ENCODE measurements at regions not wholly inside any gene's neighbourhood (a gene's known extent, or its start where the extent isn't known, plus 50 kb on each side); places are given as distances from the start of the nearest gene placed in this dataset.
"Not testable (repeated sequence)": the region's sequence is repeated elsewhere in the genome, so short reads cannot be mapped to it uniquely, and the experiment has no call there.

DNA sequence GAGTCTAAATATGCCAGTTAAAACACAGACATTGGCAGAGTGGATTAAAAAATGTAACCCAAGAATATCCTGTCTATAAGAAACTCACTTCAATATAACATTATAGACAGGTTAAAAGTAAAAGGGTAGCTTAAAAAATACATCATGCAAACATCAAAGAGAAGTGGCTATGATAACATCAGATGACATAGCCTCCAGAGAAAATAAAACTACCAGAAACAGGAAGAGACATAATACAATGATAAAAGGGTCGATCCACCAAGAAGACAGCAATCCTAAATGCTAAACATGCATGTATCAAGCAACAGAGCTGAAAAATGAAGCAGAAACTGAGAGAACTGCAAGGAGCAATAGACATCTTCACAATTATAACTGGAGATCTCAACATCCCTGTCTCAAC is 190.2 kb upstream of the NR5A2 start:
- no peak overlapping the region for H3K27ac ChIP-seq
- no peaks in the 10 kb centered on the region for H3K36me3 ChIP-seq (replicated peaks in 1 of 2; ENCODE audit: insufficient read depth in 1 of 2, low read depth in 2 of 2)
- H3K4me1 ChIP-seq: no peaks in the 10 kb centered on the region
- no peak overlapping the region for H3K4me3 ChIP-seq
- no peaks in the 10 kb centered on the region for H3K27me3 ChIP-seq
- intact Hi-C loops (cut with DNase I): no loop called here
- DNase-seq: no peak
- H3K9me3 ChIP-seq: no peaks in the 10 kb centered on the region
- TF ChIP-seq POLR2A (IDR thresholded peaks at IDR 0.05): no peak
- TF ChIP-seq, protein P1, sequence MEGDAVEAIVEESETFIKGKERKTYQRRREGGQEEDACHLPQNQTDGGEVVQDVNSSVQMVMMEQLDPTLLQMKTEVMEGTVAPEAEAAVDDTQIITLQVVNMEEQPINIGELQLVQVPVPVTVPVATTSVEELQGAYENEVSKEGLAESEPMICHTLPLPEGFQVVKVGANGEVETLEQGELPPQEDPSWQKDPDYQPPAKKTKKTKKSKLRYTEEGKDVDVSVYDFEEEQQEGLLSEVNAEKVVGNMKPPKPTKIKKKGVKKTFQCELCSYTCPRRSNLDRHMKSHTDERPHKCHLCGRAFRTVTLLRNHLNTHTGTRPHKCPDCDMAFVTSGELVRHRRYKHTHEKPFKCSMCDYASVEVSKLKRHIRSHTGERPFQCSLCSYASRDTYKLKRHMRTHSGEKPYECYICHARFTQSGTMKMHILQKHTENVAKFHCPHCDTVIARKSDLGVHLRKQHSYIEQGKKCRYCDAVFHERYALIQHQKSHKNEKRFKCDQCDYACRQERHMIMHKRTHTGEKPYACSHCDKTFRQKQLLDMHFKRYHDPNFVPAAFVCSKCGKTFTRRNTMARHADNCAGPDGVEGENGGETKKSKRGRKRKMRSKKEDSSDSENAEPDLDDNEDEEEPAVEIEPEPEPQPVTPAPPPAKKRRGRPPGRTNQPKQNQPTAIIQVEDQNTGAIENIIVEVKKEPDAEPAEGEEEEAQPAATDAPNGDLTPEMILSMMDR (IDR thresholded peaks at IDR 0.05): no peak
- 85 to 86% methylated on average over 1 of the region's 1 CpG for WGBS, 2 donors
- no peak for ATAC-seq

DNA sequence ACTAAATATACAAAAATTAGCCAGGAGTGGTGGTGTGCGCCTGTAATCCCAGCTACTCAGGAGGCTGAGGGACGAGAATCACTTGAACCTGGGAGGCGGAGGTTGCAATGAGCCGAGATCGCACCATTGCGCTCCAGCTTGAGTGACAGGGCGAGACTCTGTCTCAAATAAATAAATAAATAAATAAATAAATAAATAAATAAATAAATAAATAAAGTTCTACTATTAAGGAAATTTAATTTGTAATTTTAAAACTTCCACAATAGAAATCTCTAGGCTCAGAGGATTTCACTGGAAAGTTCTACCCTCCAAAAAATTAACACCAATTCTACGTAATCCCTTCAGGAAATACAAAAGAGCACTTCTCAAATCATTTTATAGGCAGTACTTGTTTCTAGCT is 187.9 kb upstream of the NR5A2 start:
- DNase-seq; ATAC-seq; H3K36me3 ChIP-seq (replicated peaks in 1 of 2; ENCODE audit: insufficient read depth in 1 of 2, low read depth in 2 of 2); H3K4me1 ChIP-seq; H3K27me3 ChIP-seq; H3K27ac ChIP-seq; H3K4me3 ChIP-seq; intact Hi-C loops (cut with DNase I); H3K9me3 ChIP-seq: not testable (repeated sequence)
- 96 to 97% methylated on average over 8 of the region's 8 CpGs for WGBS, 2 donors

DNA sequence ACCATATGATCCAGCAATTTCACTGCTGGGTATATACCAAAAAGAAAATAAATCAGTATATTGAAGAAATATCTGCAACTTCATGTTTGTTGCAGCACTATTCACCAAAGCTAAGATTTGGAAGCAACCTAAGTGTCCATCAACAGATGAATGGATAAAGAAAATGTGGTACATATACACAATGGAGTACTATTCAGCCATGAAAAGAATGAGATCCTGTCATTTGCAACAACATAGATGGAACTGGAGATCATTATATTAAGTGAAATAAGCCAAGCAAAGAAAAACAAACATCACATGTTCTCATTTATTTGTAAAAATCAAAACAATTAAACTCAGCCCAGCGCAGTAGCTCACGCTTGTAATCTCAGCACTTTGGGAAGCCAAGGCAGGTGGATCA is 184.4 kb upstream of the NR5A2 start:
- H3K27ac ChIP-seq; H3K36me3 ChIP-seq (replicated peaks in 1 of 2; ENCODE audit: insufficient read depth in 1 of 2, low read depth in 2 of 2); H3K4me3 ChIP-seq; DNase-seq; H3K27me3 ChIP-seq; ATAC-seq; H3K4me1 ChIP-seq; H3K9me3 ChIP-seq; intact Hi-C loops (cut with DNase I): not testable (repeated sequence)
- WGBS, 2 donors: 91 to 96% methylated on average over 2 of the region's 2 CpGs

DNA sequence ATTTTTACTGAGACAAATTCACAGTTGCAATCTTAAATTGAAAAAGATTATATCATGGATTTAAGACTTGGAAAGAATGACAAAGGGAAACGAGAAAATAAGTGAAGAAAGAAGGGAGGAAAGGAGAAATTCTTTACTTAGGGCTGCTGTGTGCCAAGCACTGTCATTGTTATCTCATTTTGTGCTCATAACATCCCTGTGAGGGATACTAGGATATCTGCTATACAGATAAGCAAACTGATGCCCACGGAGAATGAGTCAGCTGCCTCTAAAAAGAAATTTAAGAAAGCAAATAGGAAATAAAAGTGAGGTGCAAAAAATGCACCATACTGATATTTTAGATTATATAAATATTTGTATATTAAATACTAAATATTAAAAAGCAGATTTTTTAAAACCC is 183.6 kb upstream of the NR5A2 start:
- intact Hi-C loops (cut with DNase I): no loop called here
- H3K36me3 ChIP-seq (replicated peaks in 1 of 2; ENCODE audit: insufficient read depth in 1 of 2, low read depth in 2 of 2): no peaks in the 10 kb centered on the region
- H3K4me1 ChIP-seq: no peaks in the 10 kb centered on the region
- DNase-seq: no peak
- H3K27me3 ChIP-seq: no peaks in the 10 kb centered on the region
- WGBS, 2 donors: 32 to 34% methylated on average over 2 of the region's 2 CpGs
- TF ChIP-seq POLR2A (IDR thresholded peaks at IDR 0.05): no peak
- TF ChIP-seq, protein P1 (IDR thresholded peaks at IDR 0.05): no peak
- ATAC-seq: no peak
- no peaks in the 10 kb centered on the region for H3K9me3 ChIP-seq
- H3K4me3 ChIP-seq: no peak overlapping the region
- no peak overlapping the region for H3K27ac ChIP-seq

DNA sequence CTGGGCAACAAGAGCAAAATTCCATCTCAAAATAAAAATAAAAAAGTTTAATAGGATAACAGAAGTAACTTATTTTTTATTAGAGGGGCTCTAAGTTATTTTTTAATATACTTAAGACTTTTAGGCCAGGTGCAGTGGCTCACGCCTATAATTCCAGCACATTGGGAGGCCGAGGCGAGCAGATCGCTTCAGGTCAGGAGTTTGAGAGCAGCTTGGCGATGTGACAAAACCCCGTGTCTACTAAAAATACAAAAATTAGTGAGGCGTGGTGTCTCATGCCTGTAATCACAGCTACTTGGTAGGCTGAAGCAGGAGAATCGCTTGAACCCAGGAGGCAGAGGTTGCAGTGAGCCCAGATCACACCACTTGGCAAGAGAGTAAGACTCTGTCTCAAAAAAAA is 180.5 kb upstream of the NR5A2 start:
- WGBS, 2 donors: 93 to 94% methylated on average over 8 of the region's 8 CpGs
- Histone ChIP-seq H3K27me3 (no peaks in the 10 kb centered on the region), H3K9me3 (no peaks in the 10 kb centered on the region), H3K4me3 (no peak overlapping the region), H3K27ac (no peak overlapping the region), H3K4me1 (no peaks in the 10 kb centered on the region), H3K36me3 (replicated peaks in 1 of 2; ENCODE audit: insufficient read depth in 1 of 2, low read depth in 2 of 2) (no peaks in the 10 kb centered on the region)
- TF ChIP-seq, protein P1 (IDR thresholded peaks at IDR 0.05): no peak
- no peak for TF ChIP-seq POLR2A (IDR thresholded peaks at IDR 0.05)
- no peak for DNase-seq
- ATAC-seq: no peak
- intact Hi-C loops (cut with DNase I): no loop called here

DNA sequence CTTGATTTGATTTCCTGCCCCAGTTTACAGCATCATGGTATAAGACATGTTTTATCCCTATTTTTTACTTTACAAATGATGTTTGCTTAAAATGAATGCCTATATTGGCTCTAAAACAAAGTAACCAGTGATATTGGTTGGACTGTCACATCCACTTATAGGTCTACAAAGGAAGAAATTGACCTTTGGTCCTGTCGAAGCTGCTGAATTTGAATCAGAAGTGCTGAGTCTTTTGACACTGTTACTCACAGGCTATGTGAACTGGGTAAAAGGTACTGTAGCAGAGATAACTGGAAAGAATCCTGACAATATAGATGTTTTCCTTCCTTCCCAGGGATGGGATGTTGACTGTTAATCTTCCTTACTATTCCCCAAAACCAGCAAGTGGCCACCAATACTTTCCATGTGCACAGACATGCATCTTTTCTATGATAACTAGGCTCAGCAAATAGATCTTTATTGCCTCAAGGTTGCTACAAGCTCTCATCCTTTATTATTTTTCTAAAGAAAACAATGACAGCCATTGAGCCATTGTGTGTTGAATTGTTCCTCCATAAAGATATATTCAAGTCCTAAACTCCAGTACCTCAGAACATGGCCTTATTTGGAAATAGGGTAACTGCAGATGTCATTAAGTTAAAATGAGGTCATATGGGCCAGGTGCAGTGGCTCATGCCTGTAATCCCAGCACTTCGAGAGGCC is 175.9 kb upstream of the NR5A2 start:
- DNase-seq (no peak), ATAC-seq (no peak)
- no peaks in the 10 kb centered on the region for H3K9me3 ChIP-seq
- H3K27ac ChIP-seq: no peak overlapping the region
- WGBS, 2 donors: 63% methylated on average over 2 of the region's 2 CpGs
- no peak overlapping the region for H3K4me3 ChIP-seq
- intact Hi-C loops (cut with DNase I): no loop called here
- no peak for TF ChIP-seq POLR2A (IDR thresholded peaks at IDR 0.05)
- TF ChIP-seq, protein P1 (IDR thresholded peaks at IDR 0.05): no peak
- no peaks in the 10 kb centered on the region for H3K27me3 ChIP-seq
- H3K36me3 ChIP-seq (replicated peaks in 1 of 2; ENCODE audit: insufficient read depth in 1 of 2, low read depth in 2 of 2): no peaks in the 10 kb centered on the region
- H3K4me1 ChIP-seq: no peaks in the 10 kb centered on the region
